Fibroblast of mammary gland (primary cell): ENCODE measurements at regions not wholly inside any gene's neighbourhood (a gene's known extent, or its start where the extent isn't known, plus 50 kb on each side); places are given as distances from the start of the nearest gene placed in this dataset.

ENCODE experiments used
- DNase-seq: peaks from one replicate; pipeline ENCODE4 v3.0.0-alpha.2; 2010; ENCODE audit warnings: low read depth
- H3K4me3 ChIP-seq: 2 replicates; pipeline ENCODE4 v1.5.1; 2011; ENCODE audit warnings: low read depth, mild to moderate bottlenecking, low read length, moderate library complexity; ENCODE audit not compliant: control insufficient read depth
- TF ChIP-seq, protein P1 (sequence below): conservative IDR thresholded peaks from 2 replicates; pipeline ENCODE4 v1.5.1; 2011; ENCODE audit warnings: low read depth, low read length, inconsistent platforms; ENCODE audit not compliant: control insufficient read depth, insufficient read depth

DNA sequence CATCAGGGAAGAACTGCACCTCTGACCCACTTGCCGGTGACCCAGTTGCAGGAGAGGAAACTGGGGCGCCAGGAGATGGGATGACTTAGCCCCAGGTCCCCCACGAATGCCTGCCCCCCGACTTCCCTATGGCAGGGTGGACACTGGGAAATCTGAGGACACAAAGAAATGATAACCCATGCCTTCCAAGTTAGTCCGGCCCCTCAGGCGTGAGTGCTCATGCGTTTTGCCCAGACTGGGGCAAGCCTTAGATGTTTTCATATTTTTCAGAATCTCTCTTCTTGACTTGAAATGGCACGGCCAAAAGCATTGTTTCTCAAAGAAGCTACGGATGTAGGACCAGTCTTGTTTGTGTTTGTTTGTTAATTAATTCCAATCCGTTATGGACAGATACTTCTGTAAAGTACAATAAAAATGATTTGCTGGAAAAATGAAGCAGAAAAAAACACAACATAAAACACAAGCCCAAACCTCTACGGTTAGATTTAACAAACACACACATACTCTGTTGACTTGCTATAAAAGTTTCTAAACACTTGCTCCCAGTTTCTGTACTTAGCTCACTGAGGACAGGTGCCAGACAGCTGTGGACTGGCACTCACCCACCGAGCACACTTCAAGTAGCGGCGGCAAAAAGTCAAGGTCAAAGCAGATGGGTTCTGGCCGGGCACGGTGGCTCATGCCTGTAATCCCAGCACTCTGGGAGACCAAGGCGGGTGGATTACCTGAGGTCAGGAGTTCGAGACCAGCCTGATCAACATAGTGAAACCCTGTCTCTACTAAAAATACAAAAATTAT lies 341.5 kb downstream of the BCOR start:
- TF ChIP-seq, protein P1, sequence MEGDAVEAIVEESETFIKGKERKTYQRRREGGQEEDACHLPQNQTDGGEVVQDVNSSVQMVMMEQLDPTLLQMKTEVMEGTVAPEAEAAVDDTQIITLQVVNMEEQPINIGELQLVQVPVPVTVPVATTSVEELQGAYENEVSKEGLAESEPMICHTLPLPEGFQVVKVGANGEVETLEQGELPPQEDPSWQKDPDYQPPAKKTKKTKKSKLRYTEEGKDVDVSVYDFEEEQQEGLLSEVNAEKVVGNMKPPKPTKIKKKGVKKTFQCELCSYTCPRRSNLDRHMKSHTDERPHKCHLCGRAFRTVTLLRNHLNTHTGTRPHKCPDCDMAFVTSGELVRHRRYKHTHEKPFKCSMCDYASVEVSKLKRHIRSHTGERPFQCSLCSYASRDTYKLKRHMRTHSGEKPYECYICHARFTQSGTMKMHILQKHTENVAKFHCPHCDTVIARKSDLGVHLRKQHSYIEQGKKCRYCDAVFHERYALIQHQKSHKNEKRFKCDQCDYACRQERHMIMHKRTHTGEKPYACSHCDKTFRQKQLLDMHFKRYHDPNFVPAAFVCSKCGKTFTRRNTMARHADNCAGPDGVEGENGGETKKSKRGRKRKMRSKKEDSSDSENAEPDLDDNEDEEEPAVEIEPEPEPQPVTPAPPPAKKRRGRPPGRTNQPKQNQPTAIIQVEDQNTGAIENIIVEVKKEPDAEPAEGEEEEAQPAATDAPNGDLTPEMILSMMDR: no peak
- no peak overlapping the region for H3K4me3 ChIP-seq
- no peak for DNase-seq

DNA sequence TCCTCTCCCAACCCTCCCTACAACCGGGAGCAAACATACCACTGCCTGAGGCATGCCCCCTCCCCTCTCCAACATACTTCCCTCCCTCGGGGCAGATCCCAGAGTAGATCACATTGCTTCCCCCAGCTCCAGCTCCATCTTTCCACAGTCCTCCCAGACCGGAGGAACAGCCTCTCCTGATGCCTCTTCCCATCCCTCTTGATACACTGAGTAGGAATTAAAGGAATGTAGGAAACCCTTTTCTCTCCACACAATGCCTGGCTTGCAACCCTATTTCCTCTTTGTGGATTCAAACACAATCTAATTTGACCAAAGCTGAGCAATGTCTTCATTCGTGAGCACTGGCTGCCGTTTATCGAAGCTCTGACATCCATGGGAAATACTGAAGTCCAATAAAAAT lies 339.8 kb downstream of the BCOR start:
- TF ChIP-seq, protein P1: no peak

DNA sequence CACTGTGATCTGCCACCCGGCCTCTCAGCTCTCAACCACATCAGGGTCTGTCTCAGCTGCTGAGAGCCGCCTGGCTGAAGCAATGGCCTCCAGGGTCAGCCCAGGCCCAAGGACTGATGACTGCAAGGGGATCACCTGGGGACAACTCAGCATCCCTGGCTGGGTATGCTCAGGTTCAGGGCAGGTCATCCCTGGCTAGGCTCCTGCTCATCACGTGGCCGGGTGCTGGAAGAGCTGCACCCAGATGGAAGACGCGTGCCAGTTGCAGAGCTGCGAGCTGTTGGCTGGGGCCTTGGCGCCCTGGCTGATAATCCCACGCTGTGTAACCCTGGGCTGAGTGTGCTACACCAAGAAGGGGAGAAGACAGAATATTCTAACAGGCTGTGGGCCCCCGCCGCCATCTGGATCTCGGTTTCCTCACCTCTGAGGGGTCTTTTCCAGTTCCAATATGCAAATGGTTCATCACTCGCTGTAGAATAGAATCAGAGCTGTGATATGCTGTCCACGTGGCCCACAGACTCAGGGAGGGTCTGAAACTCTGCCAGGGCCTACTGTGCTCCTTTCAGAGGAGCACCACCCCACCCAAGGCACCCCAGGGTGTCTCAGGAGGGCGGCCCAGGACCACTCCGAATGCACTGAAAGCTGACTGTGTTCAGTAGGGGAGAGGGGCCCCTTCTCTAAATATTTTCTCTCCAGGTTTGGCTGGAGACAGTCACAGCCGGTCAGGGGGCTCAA lies 338.8 kb downstream of the BCOR start:
- H3K4me3 ChIP-seq: no peak overlapping the region
- no peak for DNase-seq
- TF ChIP-seq, protein P1: no peak

More for the DNA sequence above, 339.8 kb downstream of the BCOR start:
- peak; percentile 55 for DNase-seq
- H3K4me3 ChIP-seq: no peak overlapping the region

DNA sequence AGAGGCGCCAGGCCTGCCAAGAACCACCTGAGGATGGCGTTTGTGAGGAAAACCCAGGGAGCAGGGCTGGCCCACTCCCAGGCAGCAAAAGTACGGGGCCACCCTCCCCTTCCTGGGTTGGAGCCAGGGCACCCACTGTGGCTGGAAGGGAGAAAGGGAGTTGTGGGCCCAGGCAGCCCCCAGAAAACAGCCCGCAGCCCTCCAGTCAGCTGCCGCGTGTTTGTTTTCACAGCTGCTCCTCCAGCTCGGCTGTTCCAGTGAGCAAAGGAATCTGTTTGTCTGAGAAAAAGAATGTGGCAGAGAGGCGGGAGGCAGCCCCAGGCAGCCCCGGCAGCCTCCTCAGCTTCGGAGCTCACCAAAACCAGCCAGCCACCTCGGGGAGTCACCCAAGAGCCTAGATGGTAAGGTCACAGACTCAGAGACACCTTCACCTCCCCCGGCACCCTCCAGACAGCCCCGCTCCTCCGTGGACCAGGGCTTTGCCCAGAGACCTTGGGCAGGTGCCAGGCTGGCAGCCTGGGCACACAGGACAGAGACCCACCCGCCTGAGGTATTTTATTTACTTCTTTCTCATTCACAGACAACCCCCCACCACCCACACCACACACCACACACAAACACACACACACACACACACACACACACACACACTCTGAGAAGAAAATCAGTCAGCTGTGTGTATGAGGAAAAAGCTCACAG lies 338.1 kb downstream of the BCOR start:
- H3K4me3 ChIP-seq: no peak overlapping the region
- TF ChIP-seq, protein P1: no peak
- peak; percentile 41 for DNase-seq

DNA sequence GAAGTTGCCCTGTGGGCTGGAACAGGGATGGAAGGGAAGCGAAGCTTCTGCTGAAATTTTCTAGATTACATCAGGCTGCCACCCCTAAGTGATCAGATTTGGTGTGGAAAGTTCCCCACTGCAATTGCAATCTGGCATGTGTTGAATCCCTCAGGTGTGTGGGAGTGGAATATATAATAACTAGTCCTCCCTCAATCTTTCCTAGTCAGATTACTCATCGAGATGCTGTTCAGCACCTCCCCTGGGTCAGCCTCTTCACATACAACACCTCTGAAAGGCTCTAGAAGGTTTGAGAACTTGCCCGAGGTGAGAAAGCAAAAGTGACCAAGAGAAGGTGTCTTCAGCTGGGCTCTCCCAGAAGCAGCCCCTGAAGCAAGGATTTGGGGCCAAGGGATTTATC lies 336.8 kb downstream of the BCOR start:
- no peak overlapping the region for H3K4me3 ChIP-seq
- DNase-seq: no peak
- TF ChIP-seq, protein P1: no peak

DNA sequence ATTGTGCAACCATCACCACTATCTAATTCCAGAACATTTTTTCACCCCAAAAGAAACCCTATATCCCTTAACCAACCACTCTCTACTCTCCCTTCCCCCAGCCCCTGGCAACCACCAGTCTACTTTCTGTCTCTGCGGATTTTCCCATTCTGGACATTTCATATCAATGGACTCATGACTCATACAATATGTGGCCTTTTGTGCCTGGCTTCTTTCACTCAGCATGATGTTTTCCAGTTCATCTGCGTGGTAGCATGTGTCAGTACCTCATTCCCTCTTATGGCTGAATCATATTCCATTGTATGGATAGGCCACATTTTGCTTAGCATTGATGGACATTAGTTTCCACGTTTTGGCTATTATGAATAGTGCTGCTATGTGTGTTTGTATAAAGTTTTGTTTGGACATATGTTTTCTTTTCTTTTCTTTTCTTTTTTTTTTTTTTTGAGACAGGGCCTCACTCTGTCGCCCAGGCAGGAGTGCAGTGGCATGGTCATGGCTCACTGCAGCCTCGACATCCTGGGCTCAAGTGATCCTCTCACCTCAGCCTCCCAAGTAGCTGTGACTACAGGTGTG lies 335.4 kb downstream of the BCOR start:
- TF ChIP-seq, protein P1: no peak
- peak; percentile 91 for DNase-seq
- H3K4me3 ChIP-seq: no peak overlapping the region
